Astrocyte (in vitro differentiated cells and primary cell): ENCODE measurements at regions not wholly inside any gene's neighbourhood (a gene's known extent, or its start where the extent isn't known, plus 50 kb on each side); places are given as distances from the start of the nearest gene placed in this dataset.

Experiments used
- CTCF ChIP-seq: IDR thresholded peaks from 2 replicates; pipeline ENCODE4 v1.5.1; 2011; ENCODE audit warnings: low read depth, mild to moderate bottlenecking, inconsistent platforms, low read length, moderate library complexity; ENCODE audit not compliant: insufficient read depth
- EZH2 ChIP-seq: IDR thresholded peaks from 2 replicates; pipeline ENCODE4 v1.6.1; 2012; ENCODE audit warnings: mild to moderate bottlenecking, low read length, inconsistent platforms; ENCODE audit not compliant: insufficient read depth

GRCh38 chr7:84263106-84263505 is 68.5 kb upstream of the SEMA3A start:
- no peak for TF ChIP-seq CTCF
- TF ChIP-seq EZH2 = no peak
